Breast epithelium (tissue), 4 donors: ENCODE measurements at regions not wholly inside any gene's neighbourhood (a gene's known extent, or its start where the extent isn't known, plus 50 kb on each side); places are given as distances from the start of the nearest gene placed in this dataset.

Experiments used
- DNase-seq, 2 donors: peaks; one replicate each; pipeline ENCODE4 v3.0.0-alpha.2; 2019; ENCODE audit warnings: low spot score in 2 of 2
- H3K27ac ChIP-seq, 2 donors: fragments of 200-600 bp; sonication (generic) in 1 of 2; one replicate each; pipeline ENCODE4 v1.5.1; 2016 to 2019; ENCODE audit warnings: mild to moderate bottlenecking in 1 of 2
- H3K27me3 ChIP-seq, 2 donors: fragments of 200-600 bp; sonication (generic) in 1 of 2; one replicate each; pipeline versions ENCODE4 v1.5.1 to v1.6.0; 2017 to 2019; ENCODE audit warnings: control low read depth in 1 of 2, mild to moderate bottlenecking in 1 of 2
- H3K36me3 ChIP-seq: fragments of 200-600 bp; one replicate; pipeline ENCODE4 v1.5.1; 2019
- H3K4me1 ChIP-seq, 2 donors: fragments of 200-600 bp; sonication (generic); one replicate each; pipeline ENCODE4 v1.5.1; 2016 to 2019; ENCODE audit warnings: control low read depth in 1 of 2
- H3K4me3 ChIP-seq, 3 donors: fragments of 200-600 bp; sonication (generic); 1 replicate in 2 of 3; 2 replicates in 1 of 3; pipeline ENCODE4 v1.5.1; 2016 to 2019; ENCODE audit warnings: mild to moderate bottlenecking in 3 of 3, moderate library complexity in 2 of 3
- H3K9me3 ChIP-seq, 2 donors: fragments of 200-600 bp; sonication (generic) in 1 of 2; one replicate each; pipeline ENCODE4 v1.5.1; 2016 to 2019; ENCODE audit warnings: control low read depth in 1 of 2
- POLR2A ChIP-seq: fragments of 450-650 bp; IDR thresholded peaks from one replicate; pipeline ENCODE4 v1.6.1; 2016; ENCODE audit warnings: antibody characterized with exemption, mild to moderate bottlenecking, moderate library complexity
- POLR2AphosphoS5 ChIP-seq, 3 donors: sonication (generic); formaldehyde crosslinking; IDR thresholded peaks; one replicate each; pipeline ENCODE4 v1.6.1; 2017; ENCODE audit warnings: antibody characterized with exemption in 3 of 3
- intact Hi-C: fragments of 100-400 bp; cut with DNase I; formaldehyde crosslinking; loops from one replicate; pipeline ENCODE4 v1.15.1; 2023; ENCODE audit warnings: low total_unique reads
- TF ChIP-seq, protein P1 (sequence below), 3 donors: fragments of 450-650 bp; IDR thresholded peaks; one replicate each; pipeline ENCODE4 v1.5.1; 2016 to 2017; ENCODE audit warnings: antibody characterized with exemption in 3 of 3, mild to moderate bottlenecking in 3 of 3, moderate library complexity in 3 of 3

GRCh38 chr12:58378028-58378427 lies 436.7 kb downstream of the ATP23 start:
- no peak overlapping the region for H3K4me3 ChIP-seq
- H3K27ac ChIP-seq: no peak overlapping the region
- H3K4me1 ChIP-seq: no peaks in the 10 kb centered on the region
- no peak for DNase-seq
- H3K27me3 ChIP-seq: no peaks in the 10 kb centered on the region
- H3K36me3 ChIP-seq: no peaks in the 10 kb centered on the region
- intact Hi-C loops: no loop called here
- TF ChIP-seq POLR2AphosphoS5 (IDR thresholded peaks at IDR 0.05) (no peak), POLR2A (no peak)
- TF ChIP-seq, protein P1, sequence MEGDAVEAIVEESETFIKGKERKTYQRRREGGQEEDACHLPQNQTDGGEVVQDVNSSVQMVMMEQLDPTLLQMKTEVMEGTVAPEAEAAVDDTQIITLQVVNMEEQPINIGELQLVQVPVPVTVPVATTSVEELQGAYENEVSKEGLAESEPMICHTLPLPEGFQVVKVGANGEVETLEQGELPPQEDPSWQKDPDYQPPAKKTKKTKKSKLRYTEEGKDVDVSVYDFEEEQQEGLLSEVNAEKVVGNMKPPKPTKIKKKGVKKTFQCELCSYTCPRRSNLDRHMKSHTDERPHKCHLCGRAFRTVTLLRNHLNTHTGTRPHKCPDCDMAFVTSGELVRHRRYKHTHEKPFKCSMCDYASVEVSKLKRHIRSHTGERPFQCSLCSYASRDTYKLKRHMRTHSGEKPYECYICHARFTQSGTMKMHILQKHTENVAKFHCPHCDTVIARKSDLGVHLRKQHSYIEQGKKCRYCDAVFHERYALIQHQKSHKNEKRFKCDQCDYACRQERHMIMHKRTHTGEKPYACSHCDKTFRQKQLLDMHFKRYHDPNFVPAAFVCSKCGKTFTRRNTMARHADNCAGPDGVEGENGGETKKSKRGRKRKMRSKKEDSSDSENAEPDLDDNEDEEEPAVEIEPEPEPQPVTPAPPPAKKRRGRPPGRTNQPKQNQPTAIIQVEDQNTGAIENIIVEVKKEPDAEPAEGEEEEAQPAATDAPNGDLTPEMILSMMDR (IDR thresholded peaks at IDR 0.05): no peak
- no peaks in the 10 kb centered on the region for H3K9me3 ChIP-seq

- Histone ChIP-seq H3K27me3 (no peaks in the 10 kb centered on the region), H3K27ac (no peak overlapping the region), H3K36me3 (no peaks in the 10 kb centered on the region), H3K4me3 (no peak overlapping the region), H3K9me3 (no peaks in the 10 kb centered on the region), H3K4me1 (peaks cover 0 to 2% of the 10 kb centered on the region in 2 donors)
- no peak for DNase-seq
- TF ChIP-seq POLR2A (no peak), POLR2AphosphoS5 (IDR thresholded peaks at IDR 0.05) (no peak)
- TF ChIP-seq, protein P1 (IDR thresholded peaks at IDR 0.05): no peak
- intact Hi-C loops: no loop called here
Measured at GRCh38 chr12:58381546-58381945, 440.2 kb downstream of the ATP23 start.

GRCh38 chr12:58384196-58384595 lies 442.8 kb downstream of the ATP23 start:
- Histone ChIP-seq H3K9me3 (no peaks in the 10 kb centered on the region), H3K4me1 (peaks cover 0 to 4% of the 10 kb centered on the region in 2 donors), H3K4me3 (no peak overlapping the region), H3K27me3 (no peaks in the 10 kb centered on the region), H3K36me3 (no peaks in the 10 kb centered on the region), H3K27ac (no peak overlapping the region)
- no peak for DNase-seq
- TF ChIP-seq, protein P1 (IDR thresholded peaks at IDR 0.05): no peak
- TF ChIP-seq POLR2A (no peak), POLR2AphosphoS5 (IDR thresholded peaks at IDR 0.05) (no peak)
- intact Hi-C loops: no loop called here

DNA sequence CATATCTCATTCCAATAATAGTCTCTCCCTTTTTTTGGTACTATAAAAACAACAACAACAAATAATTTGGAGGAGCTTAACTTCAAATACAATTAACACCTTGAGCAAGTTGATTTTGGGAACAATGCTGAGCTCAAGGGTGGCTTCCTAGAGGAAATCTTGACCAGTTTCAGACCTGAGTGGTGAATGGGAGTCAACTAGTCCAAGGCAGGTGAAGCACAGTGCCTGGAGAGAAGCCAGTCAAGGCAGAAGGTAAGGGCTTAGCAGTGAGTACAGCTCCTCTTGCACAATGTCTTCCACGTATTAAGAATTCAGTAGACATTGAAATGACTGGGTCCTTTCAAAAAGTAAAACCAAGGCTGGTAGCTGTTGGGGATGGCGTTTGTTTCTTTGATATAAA lies 444.8 kb downstream of the ATP23 start:
- no peaks in the 10 kb centered on the region for H3K36me3 ChIP-seq
- H3K4me3 ChIP-seq: no peak overlapping the region
- no peaks in the 10 kb centered on the region for H3K9me3 ChIP-seq
- intact Hi-C loops: loop anchor here (2.0 kb wide), 1 partner anchor 21 kb away; no protein-coding TSS in a partner anchor
- peak in 1 of 2 donors; percentile 33 for DNase-seq
- H3K27ac ChIP-seq: peak overlapping the region in 1 of 2 donors; percentile 24
- H3K27me3 ChIP-seq: no peaks in the 10 kb centered on the region
- peaks cover 0 to 4% of the 10 kb centered on the region in 2 donors for H3K4me1 ChIP-seq
- no peak for TF ChIP-seq POLR2AphosphoS5 (IDR thresholded peaks at IDR 0.05)
- TF ChIP-seq, protein P1 (IDR thresholded peaks at IDR 0.05): no peak
- no peak for TF ChIP-seq POLR2A

GRCh38 chr12:58387199-58387598 lies 445.8 kb downstream of the ATP23 start:
- TF ChIP-seq, protein P1 (IDR thresholded peaks at IDR 0.05): no peak
- TF ChIP-seq POLR2A (no peak), POLR2AphosphoS5 (IDR thresholded peaks at IDR 0.05) (no peak)
- intact Hi-C loops: loop anchor here (2.0 kb wide), 1 partner anchor 20 kb away; no protein-coding TSS in a partner anchor
- Histone ChIP-seq H3K36me3 (no peaks in the 10 kb centered on the region), H3K4me1 (peaks cover 0 to 4% of the 10 kb centered on the region in 2 donors), H3K27me3 (no peaks in the 10 kb centered on the region), H3K27ac (peak overlapping the region; percentile 24 to 35), H3K4me3 (no peak overlapping the region), H3K9me3 (no peaks in the 10 kb centered on the region)
- DNase-seq: no peak
